OCI-LY1 (cell line): ENCODE measurements at regions not wholly inside any gene's neighbourhood (a gene's known extent, or its start where the extent isn't known, plus 50 kb on each side); places are given as distances from the start of the nearest gene placed in this dataset.

ENCODE experiments used
- H2AFZ ChIP-seq: fragments of 200-600 bp; sonication (generic), shearing (Covaris generic); 2 replicates; pipeline ENCODE4 v1.6.0; 2014; ENCODE audit warnings: antibody characterized with exemption, mild to moderate bottlenecking, low read length
- H3F3A ChIP-seq: fragments of 200-600 bp; sonication (generic), shearing (Covaris generic); 2 replicates; pipeline ENCODE4 v1.6.0; 2014; ENCODE audit warnings: mild to moderate bottlenecking, antibody characterized with exemption, low read length, moderate library complexity; ENCODE audit not compliant: insufficient read depth
- H3K27ac ChIP-seq: fragments of 200-600 bp; sonication (generic); 2 replicates; pipeline ENCODE4 v1.5.1; 2014; ENCODE audit warnings: low read length, mixed run types, mild to moderate bottlenecking, low read depth; ENCODE audit not compliant: poor library complexity, severe bottlenecking
- H3K27me3 ChIP-seq: fragments of 200-600 bp; sonication (generic); 2 replicates; pipeline ENCODE4 v1.6.0; 2014; ENCODE audit warnings: antibody characterized with exemption, mild to moderate bottlenecking, low read length, moderate library complexity; ENCODE audit not compliant: insufficient read depth
- H3K36me3 ChIP-seq: fragments of 200-600 bp; sonication (generic); 2 replicates; pipeline ENCODE4 v1.6.1; 2014; ENCODE audit warnings: mild to moderate bottlenecking, antibody characterized with exemption, low read length, moderate library complexity, mixed read lengths; ENCODE audit not compliant: insufficient read depth
- H3K4me1 ChIP-seq: fragments of 200-600 bp; sonication (generic); 2 replicates; pipeline ENCODE4 v1.5.1; 2014; ENCODE audit warnings: mild to moderate bottlenecking, low read length, moderate library complexity; ENCODE audit not compliant: insufficient read depth, severe bottlenecking
- H3K4me2 ChIP-seq: fragments of 200-600 bp; sonication (generic), shearing (Covaris generic); 2 replicates; pipeline ENCODE4 v1.6.1; 2014; ENCODE audit warnings: low read length
- H3K4me3 ChIP-seq: fragments of 200-600 bp; sonication (generic); 2 replicates; pipeline ENCODE4 v1.5.1; 2014; ENCODE audit warnings: low read length, low read depth, mild to moderate bottlenecking, mixed read lengths; ENCODE audit not compliant: poor library complexity, severe bottlenecking
- H3K79me2 ChIP-seq: fragments of 200-600 bp; shearing (Covaris generic); 2 replicates; pipeline ENCODE4 v1.6.1; 2016; ENCODE audit warnings: mixed run types, low read length, mixed read lengths; ENCODE audit not compliant: insufficient read depth
- H3K9ac ChIP-seq: fragments of 200-600 bp; sonication (generic), shearing (Covaris generic); 2 replicates; pipeline ENCODE4 v1.6.1; 2014; ENCODE audit warnings: mild to moderate bottlenecking, low read length, mixed read lengths
- H3K9me2 ChIP-seq: fragments of 200-600 bp; sonication (generic), shearing (Covaris generic); 2 replicates; pipeline ENCODE4 v1.6.1; 2014; ENCODE audit warnings: low read depth, mild to moderate bottlenecking, low read length, mixed read lengths
- H3K9me3 ChIP-seq: fragments of 200-600 bp; shearing (Covaris generic); 2 replicates; pipeline ENCODE4 v1.6.1; 2014; ENCODE audit warnings: low read length, mixed read lengths
- H4K20me1 ChIP-seq: fragments of 200-600 bp; sonication (generic), shearing (Covaris generic); 2 replicates; pipeline ENCODE4 v1.6.0; 2016; ENCODE audit warnings: mild to moderate bottlenecking, low read length; ENCODE audit not compliant: insufficient read depth
- EZH2 ChIP-seq: fragments of 200-600 bp; sonication (generic), shearing (Covaris generic); IDR thresholded peaks from 2 replicates; pipeline ENCODE4 v1.8.0; 2017; ENCODE audit warnings: borderline replicate concordance, mixed run types, mild to moderate bottlenecking, antibody characterized with exemption, low read length, moderate library complexity, mixed read lengths
- TF ChIP-seq, protein P1 (sequence below): fragments of 200-600 bp; sonication (generic), shearing (Covaris generic); IDR thresholded peaks from 2 replicates; pipeline ENCODE4 v1.5.1; 2017; ENCODE audit warnings: mild to moderate bottlenecking, antibody characterized with exemption, low read length, moderate library complexity, mixed read lengths

DNA sequence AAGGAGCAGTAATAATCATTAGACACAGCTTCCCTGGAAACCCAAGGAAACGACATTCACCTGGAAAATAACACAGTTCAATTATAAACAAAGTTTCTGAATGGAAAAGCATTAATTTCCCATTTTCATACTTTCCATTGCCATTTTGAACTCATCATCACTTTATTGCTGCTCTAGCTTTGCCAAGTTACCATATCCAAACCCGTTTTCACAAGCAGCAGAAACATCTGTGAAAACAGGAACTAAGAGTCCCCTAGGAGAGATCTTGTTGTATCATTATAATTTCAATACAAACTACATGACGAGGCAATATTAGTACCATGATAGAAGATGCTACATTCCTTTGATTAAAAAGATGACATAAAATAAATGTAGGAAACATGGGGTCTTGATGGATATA is 597.0 kb upstream of the NRXN1 start:
- no peak overlapping the region for H3K9ac ChIP-seq
- H3K4me3 ChIP-seq = no peak overlapping the region
- H3K4me1 ChIP-seq = no peaks in the 10 kb centered on the region
- H3K27ac ChIP-seq = no peak overlapping the region
- no peak overlapping the region for H3K4me2 ChIP-seq
- H2AFZ ChIP-seq = no peak overlapping the region
- H3K27me3 ChIP-seq = no peaks in the 10 kb centered on the region
- no peaks in the 10 kb centered on the region for H3F3A ChIP-seq
- H3K36me3 ChIP-seq = no peaks in the 10 kb centered on the region
- H3K9me3 ChIP-seq = no peaks in the 10 kb centered on the region
- TF ChIP-seq EZH2 = no peak
- TF ChIP-seq, protein P1, sequence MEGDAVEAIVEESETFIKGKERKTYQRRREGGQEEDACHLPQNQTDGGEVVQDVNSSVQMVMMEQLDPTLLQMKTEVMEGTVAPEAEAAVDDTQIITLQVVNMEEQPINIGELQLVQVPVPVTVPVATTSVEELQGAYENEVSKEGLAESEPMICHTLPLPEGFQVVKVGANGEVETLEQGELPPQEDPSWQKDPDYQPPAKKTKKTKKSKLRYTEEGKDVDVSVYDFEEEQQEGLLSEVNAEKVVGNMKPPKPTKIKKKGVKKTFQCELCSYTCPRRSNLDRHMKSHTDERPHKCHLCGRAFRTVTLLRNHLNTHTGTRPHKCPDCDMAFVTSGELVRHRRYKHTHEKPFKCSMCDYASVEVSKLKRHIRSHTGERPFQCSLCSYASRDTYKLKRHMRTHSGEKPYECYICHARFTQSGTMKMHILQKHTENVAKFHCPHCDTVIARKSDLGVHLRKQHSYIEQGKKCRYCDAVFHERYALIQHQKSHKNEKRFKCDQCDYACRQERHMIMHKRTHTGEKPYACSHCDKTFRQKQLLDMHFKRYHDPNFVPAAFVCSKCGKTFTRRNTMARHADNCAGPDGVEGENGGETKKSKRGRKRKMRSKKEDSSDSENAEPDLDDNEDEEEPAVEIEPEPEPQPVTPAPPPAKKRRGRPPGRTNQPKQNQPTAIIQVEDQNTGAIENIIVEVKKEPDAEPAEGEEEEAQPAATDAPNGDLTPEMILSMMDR = no peak
- no peaks in the 10 kb centered on the region for H4K20me1 ChIP-seq
- H3K79me2 ChIP-seq = no peaks in the 10 kb centered on the region
- H3K9me2 ChIP-seq = no peaks in the 10 kb centered on the region

DNA sequence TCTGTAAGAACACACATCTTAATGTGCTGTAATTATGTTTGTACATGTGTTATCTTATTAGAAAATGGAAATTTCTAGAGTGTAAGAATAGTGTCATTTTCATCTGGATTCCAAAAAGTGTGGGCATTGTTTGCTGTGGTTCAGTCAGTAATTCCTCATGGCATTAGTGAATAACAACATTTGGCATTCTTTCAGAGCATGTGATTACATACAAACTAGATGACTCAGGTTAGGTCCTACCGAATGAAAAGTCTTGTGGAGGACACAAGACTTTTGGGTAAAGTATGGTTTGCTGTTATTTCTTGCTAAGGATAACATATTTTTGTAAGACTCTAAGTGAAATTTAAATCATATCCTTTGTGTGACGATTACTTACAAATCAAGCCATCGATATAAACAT is 593.1 kb upstream of the NRXN1 start:
- Histone ChIP-seq H3K4me2 (no peak overlapping the region), H3K79me2 (no peaks in the 10 kb centered on the region), H3K4me1 (no peaks in the 10 kb centered on the region), H3K27me3 (no peaks in the 10 kb centered on the region), H3K4me3 (no peak overlapping the region), H3F3A (no peaks in the 10 kb centered on the region), H3K27ac (no peak overlapping the region), H3K9me3 (no peaks in the 10 kb centered on the region), H3K36me3 (no peaks in the 10 kb centered on the region), H3K9me2 (no peaks in the 10 kb centered on the region), H3K9ac (no peak overlapping the region), H4K20me1 (no peaks in the 10 kb centered on the region), H2AFZ (no peak overlapping the region)
- no peak for TF ChIP-seq EZH2
- TF ChIP-seq, protein P1 = no peak

DNA sequence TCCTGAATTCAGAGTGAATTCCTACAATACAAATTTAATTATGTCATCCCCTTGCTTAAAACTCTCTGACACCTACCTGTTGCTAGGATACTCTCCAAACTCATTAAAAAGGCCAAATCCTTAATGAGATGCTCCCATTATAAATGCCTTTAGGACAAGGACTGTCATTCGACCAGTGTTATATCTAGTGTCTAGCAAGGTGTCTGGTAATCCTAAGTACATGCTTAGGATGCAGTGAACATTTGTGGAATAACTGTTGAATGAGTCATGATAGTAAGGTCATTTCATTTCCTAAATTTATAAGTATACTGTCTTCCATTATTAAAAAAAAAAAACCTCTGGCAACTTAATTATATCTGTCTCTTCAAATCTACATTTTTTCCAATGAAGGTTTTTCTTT is 588.9 kb upstream of the NRXN1 start:
- no peaks in the 10 kb centered on the region for H3K9me2 ChIP-seq
- TF ChIP-seq EZH2 = no peak
- TF ChIP-seq, protein P1 = no peak
- no peak overlapping the region for H3K4me2 ChIP-seq
- H2AFZ ChIP-seq = no peak overlapping the region
- H3F3A ChIP-seq = no peaks in the 10 kb centered on the region
- no peaks in the 10 kb centered on the region for H3K36me3 ChIP-seq
- no peak overlapping the region for H3K4me3 ChIP-seq
- no peaks in the 10 kb centered on the region for H4K20me1 ChIP-seq
- no peak overlapping the region for H3K9ac ChIP-seq
- no peaks in the 10 kb centered on the region for H3K27me3 ChIP-seq
- H3K4me1 ChIP-seq = no peaks in the 10 kb centered on the region
- no peaks in the 10 kb centered on the region for H3K9me3 ChIP-seq
- no peak overlapping the region for H3K27ac ChIP-seq
- H3K79me2 ChIP-seq = no peaks in the 10 kb centered on the region
